ENCODE measurements at regions not wholly inside any gene's neighbourhood (a gene's known extent, or its start where the extent isn't known, plus 50 kb on each side); places are given as distances from the start of the nearest gene placed in this dataset.

DNA sequence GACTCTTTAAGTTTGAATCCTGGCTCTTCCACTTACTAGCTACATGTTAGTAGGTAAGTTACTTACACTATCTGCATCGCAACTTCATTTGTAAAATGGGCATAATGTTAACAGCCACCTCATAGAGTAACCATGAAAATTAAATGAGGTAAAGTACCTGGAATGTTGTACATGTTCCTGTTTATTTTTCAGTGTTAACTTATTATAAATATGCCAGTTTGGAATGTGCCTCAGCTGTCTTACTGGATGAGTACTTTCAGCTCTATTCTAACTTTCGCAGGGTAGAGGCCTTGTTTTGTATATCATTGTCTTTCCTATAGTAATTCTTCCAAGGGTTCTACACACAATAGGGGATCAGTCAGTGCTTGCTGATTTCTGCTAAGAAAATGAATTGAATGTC is 167.4 kb downstream of the DUSP10 start:
- BruUV-seq (replicated peaks) = no TSS peak
- CTCF ChIA-PET = no interaction called here
- Histone ChIP-seq H2AFZ (ENCODE audit: low read depth, low read length) (no peak overlapping the region), H3K27ac (ENCODE audit: insufficient read depth, low read depth, low read length) (no peak overlapping the region), H3K9ac (replicated peaks; ENCODE audit: extremely low read depth, insufficient read depth, low read length) (no peak overlapping the region), H3K4me2 (ENCODE audit: insufficient read depth, low read length) (no peak overlapping the region), H3K79me2 (ENCODE audit: control insufficient read depth, insufficient read depth, low read length) (no peaks in the 10 kb centered on the region), H3K27me3 (ENCODE audit: control insufficient read depth in 2 of 2, insufficient read depth in 2 of 2, low read length in 2 of 2) (no peaks in the 10 kb centered on the region), H3K4me1 (ENCODE audit: control insufficient read depth, extremely low read depth, insufficient read depth, low read length) (no peaks in the 10 kb centered on the region), H3K4me3 (replicated peaks in 1 of 3; ENCODE audit: insufficient read depth in 1 of 3, low read depth in 1 of 3, low read length in 3 of 3) (no peak overlapping the region), H3K9me1 (replicated peaks; ENCODE audit: control insufficient read depth, extremely low read depth, insufficient read depth, low read length) (no peaks in the 10 kb centered on the region), H3K9me3 (replicated peaks; ENCODE audit: control insufficient read depth, insufficient read depth, low read length) (no peaks in the 10 kb centered on the region), H4K20me1 (replicated peaks; ENCODE audit: control insufficient read depth, extremely low read depth, insufficient read depth, low read length) (no peaks in the 10 kb centered on the region), H3K36me3 (ENCODE audit: control insufficient read depth in 2 of 2, extremely low read depth in 1 of 2, insufficient read depth in 2 of 2, low read length in 2 of 2) (no peaks in the 10 kb centered on the region)
- TF ChIP-seq MAX (IDR thresholded peaks at IDR 0.05; ENCODE audit: insufficient read depth, insufficient read length) = no peak
- no peak for TF ChIP-seq POLR2A (IDR thresholded peaks at IDR 0.05; ENCODE audit: low read depth, low read length)
- TF ChIP-seq GATA2 (IDR thresholded peaks at IDR 0.05; ENCODE audit: insufficient read depth, insufficient read length, low read depth, low read length) = no peak
- TF ChIP-seq POLR2AphosphoS5 (IDR thresholded peaks at IDR 0.05; ENCODE audit: insufficient read depth, low read depth, low read length) = no peak
- no peak for TF ChIP-seq FOS (IDR thresholded peaks at IDR 0.05; ENCODE audit: borderline replicate concordance, insufficient read depth, low read length)
- no peak for TF ChIP-seq CTCF (IDR thresholded peaks at IDR 0.05; ENCODE audit: extremely low read depth in 1 of 2, insufficient read depth in 1 of 2, low read depth in 1 of 2, low read length in 2 of 2)
- no peak for TF ChIP-seq MYC (IDR thresholded peaks at IDR 0.05; ENCODE audit: low read depth, low read length)
- intact Hi-C loops (cut with micrococcal nuclease) = no loop called here
- DNase-seq (ENCODE audit: low read depth, low spot score) (no peak), FAIRE-seq (no peak)
- dilution Hi-C loops (cut with MboI; ENCODE audit: extremely low pct_ligation_motif_present, low sequenced_read_pairs) = no loop called here
- POLR2A ChIA-PET = no interaction called here

GRCh38 chr1:221575605-221576004 is 166.3 kb downstream of the DUSP10 start:
- ChIA-PET CTCF (no interaction called here), POLR2A (no interaction called here)
- DNase-seq (ENCODE audit: low read depth, low spot score) = no peak
- Histone ChIP-seq H3K27ac (ENCODE audit: insufficient read depth, low read depth, low read length) (no peak overlapping the region), H3K27me3 (ENCODE audit: control insufficient read depth in 2 of 2, insufficient read depth in 2 of 2, low read length in 2 of 2) (no peaks in the 10 kb centered on the region), H3K9me1 (replicated peaks; ENCODE audit: control insufficient read depth, extremely low read depth, insufficient read depth, low read length) (no peaks in the 10 kb centered on the region), H3K4me2 (ENCODE audit: insufficient read depth, low read length) (no peak overlapping the region), H3K9ac (replicated peaks; ENCODE audit: extremely low read depth, insufficient read depth, low read length) (no peak overlapping the region), H3K4me1 (ENCODE audit: control insufficient read depth, extremely low read depth, insufficient read depth, low read length) (no peaks in the 10 kb centered on the region), H3K9me3 (replicated peaks; ENCODE audit: control insufficient read depth, insufficient read depth, low read length) (no peaks in the 10 kb centered on the region), H3K4me3 (replicated peaks in 1 of 3; ENCODE audit: insufficient read depth in 1 of 3, low read depth in 1 of 3, low read length in 3 of 3) (no peak overlapping the region), H2AFZ (ENCODE audit: low read depth, low read length) (no peak overlapping the region), H4K20me1 (replicated peaks; ENCODE audit: control insufficient read depth, extremely low read depth, insufficient read depth, low read length) (no peaks in the 10 kb centered on the region), H3K79me2 (ENCODE audit: control insufficient read depth, insufficient read depth, low read length) (no peaks in the 10 kb centered on the region), H3K36me3 (ENCODE audit: control insufficient read depth in 2 of 2, extremely low read depth in 1 of 2, insufficient read depth in 2 of 2, low read length in 2 of 2) (no peaks in the 10 kb centered on the region)
- TF ChIP-seq CTCF (IDR thresholded peaks at IDR 0.05; ENCODE audit: extremely low read depth in 1 of 2, insufficient read depth in 1 of 2, low read depth in 1 of 2, low read length in 2 of 2) = no peak
- TF ChIP-seq GATA2 (IDR thresholded peaks at IDR 0.05; ENCODE audit: insufficient read depth, insufficient read length, low read depth, low read length) = no peak
- TF ChIP-seq POLR2A (IDR thresholded peaks at IDR 0.05; ENCODE audit: low read depth, low read length) = no peak
- TF ChIP-seq MYC (IDR thresholded peaks at IDR 0.05; ENCODE audit: low read depth, low read length) = no peak
- FAIRE-seq = no peak
- BruUV-seq (replicated peaks) = no TSS peak
- intact Hi-C loops (cut with micrococcal nuclease) (no loop called here), dilution Hi-C loops (cut with MboI; ENCODE audit: extremely low pct_ligation_motif_present, low sequenced_read_pairs) (no loop called here)
